ENCODE measurements at regions not wholly inside any gene's neighbourhood (a gene's known extent, or its start where the extent isn't known, plus 50 kb on each side); places are given as distances from the start of the nearest gene placed in this dataset.
"Not testable (repeated sequence)": the region's sequence is repeated elsewhere in the genome, so short reads cannot be mapped to it uniquely, and the experiment has no call there.

GRCh38 chr10:130515670-130516069 is 379.5 kb downstream of the GLRX3 start:
- no peak for TF ChIP-seq REST (IDR thresholded peaks at IDR 0.05; ENCODE audit: insufficient read depth in 1 of 2, low read depth in 2 of 2, low read length in 1 of 2)
- no peak for TF ChIP-seq POLR2AphosphoS5 (IDR thresholded peaks at IDR 0.05; ENCODE audit: low read depth, low read length)
- TF ChIP-seq CTCF (IDR thresholded peaks at IDR 0.05), result no peak
- no peak for TF ChIP-seq TCF7L2 (IDR thresholded peaks at IDR 0.05; ENCODE audit: low read depth, low read length)
- no peak for TF ChIP-seq SIN3A (IDR thresholded peaks at IDR 0.05; ENCODE audit: borderline replicate concordance, insufficient read depth, low read depth, low read length)
- Histone ChIP-seq H3K9me3 (ENCODE audit: control insufficient read depth, insufficient read depth, low read depth, low read length) (no peaks in the 10 kb centered on the region), H3K36me3 (ENCODE audit: control insufficient read depth, insufficient read depth, low read length) (no peaks in the 10 kb centered on the region), H3K27me3 (ENCODE audit: control insufficient read depth, insufficient read depth, low read length) (peaks cover 14% of the 10 kb centered on the region), H3K4me1 (ENCODE audit: control insufficient read depth, insufficient read depth, low read length) (no peaks in the 10 kb centered on the region), H3K4me3 (ENCODE audit: low read depth in 2 of 2, low read length in 2 of 2) (no peak overlapping the region), H3K27ac (ENCODE audit: low read length) (no peak overlapping the region)
- ChIA-PET POLR2A (no interaction called here), CTCF (no interaction called here)
- BruUV-seq (replicated peaks), result no TSS peak
- DNase-seq (ENCODE audit: low read depth, low spot score) (no peak), ATAC-seq (no peak)
- in situ Hi-C loops (cut with HindIII; ENCODE audit: low pct_unique_long_range_greater_than_20kb, low sequenced_read_pairs) (no loop called here), intact Hi-C loops (cut with micrococcal nuclease; ENCODE audit: unreplicated experiment) (no loop called here)

- Histone ChIP-seq H3K4me3 (ENCODE audit: low read depth in 2 of 2, low read length in 2 of 2) (no peak overlapping the region), H3K9me3 (ENCODE audit: control insufficient read depth, insufficient read depth, low read depth, low read length) (no peaks in the 10 kb centered on the region), H3K36me3 (ENCODE audit: control insufficient read depth, insufficient read depth, low read length) (no peaks in the 10 kb centered on the region), H3K27ac (ENCODE audit: low read length) (no peak overlapping the region), H3K4me1 (ENCODE audit: control insufficient read depth, insufficient read depth, low read length) (no peaks in the 10 kb centered on the region), H3K27me3 (ENCODE audit: control insufficient read depth, insufficient read depth, low read length) (peaks cover 18% of the 10 kb centered on the region)
- TF ChIP-seq REST (IDR thresholded peaks at IDR 0.05; ENCODE audit: insufficient read depth in 1 of 2, low read depth in 2 of 2, low read length in 1 of 2), result no peak
- TF ChIP-seq CTCF (IDR thresholded peaks at IDR 0.05), result no peak
- TF ChIP-seq POLR2AphosphoS5 (IDR thresholded peaks at IDR 0.05; ENCODE audit: low read depth, low read length), result no peak
- no peak for TF ChIP-seq TCF7L2 (IDR thresholded peaks at IDR 0.05; ENCODE audit: low read depth, low read length)
- no peak for TF ChIP-seq SIN3A (IDR thresholded peaks at IDR 0.05; ENCODE audit: borderline replicate concordance, insufficient read depth, low read depth, low read length)
- intact Hi-C loops (cut with micrococcal nuclease; ENCODE audit: unreplicated experiment), result no loop called here
- in situ Hi-C loops (cut with HindIII; ENCODE audit: low pct_unique_long_range_greater_than_20kb, low sequenced_read_pairs), result no loop called here
- ChIA-PET POLR2A (no interaction called here), CTCF (no interaction called here)
- no peak for ATAC-seq
- DNase-seq (ENCODE audit: low read depth, low spot score), result no peak
- BruUV-seq (replicated peaks), result no TSS peak
Measured at GRCh38 chr10:130516141-130516735, 380.0 kb downstream of the GLRX3 start.

- H3K27ac ChIP-seq (ENCODE audit: low read length); BruUV-seq (replicated peaks); H3K9me3 ChIP-seq (ENCODE audit: control insufficient read depth, insufficient read depth, low read depth, low read length); ATAC-seq; CTCF ChIA-PET; intact Hi-C loops (cut with micrococcal nuclease; ENCODE audit: unreplicated experiment); H3K36me3 ChIP-seq (ENCODE audit: control insufficient read depth, insufficient read depth, low read length); DNase-seq (ENCODE audit: low read depth, low spot score); H3K4me1 ChIP-seq (ENCODE audit: control insufficient read depth, insufficient read depth, low read length); H3K4me3 ChIP-seq (ENCODE audit: low read depth in 2 of 2, low read length in 2 of 2); POLR2A ChIA-PET; in situ Hi-C loops (cut with HindIII; ENCODE audit: low pct_unique_long_range_greater_than_20kb, low sequenced_read_pairs): not testable (repeated sequence)
- H3K27me3 ChIP-seq (ENCODE audit: control insufficient read depth, insufficient read depth, low read length), result peaks cover 25% of the 10 kb centered on the region
Measured at GRCh38 chr10:130518921-130519320, 382.7 kb downstream of the GLRX3 start.
